Astrocyte of the cerebellum (primary cell): ENCODE measurements at regions not wholly inside any gene's neighbourhood (a gene's known extent, or its start where the extent isn't known, plus 50 kb on each side); places are given as distances from the start of the nearest gene placed in this dataset.

ENCODE experiments used
- DNase-seq: peaks from one replicate; pipeline ENCODE4 v3.0.0-alpha.2; 2011; ENCODE audit warnings: low read depth
- H3K4me3 ChIP-seq: 2 replicates; pipeline ENCODE4 v1.5.1; 2011; ENCODE audit warnings: mild to moderate bottlenecking, low read depth, low read length, moderate library complexity
- CTCF ChIP-seq: IDR thresholded peaks from 2 replicates; pipeline ENCODE4 v1.5.1; 2012; ENCODE audit warnings: low read length, low read depth, moderate library complexity, mild to moderate bottlenecking; ENCODE audit errors: missing control alignments
- in situ Hi-C: cut with HindIII; loops from 2 replicates; pipeline ENCODE4 v1.10.0; 2017; ENCODE audit warnings: low sequenced_read_pairs

DNA sequence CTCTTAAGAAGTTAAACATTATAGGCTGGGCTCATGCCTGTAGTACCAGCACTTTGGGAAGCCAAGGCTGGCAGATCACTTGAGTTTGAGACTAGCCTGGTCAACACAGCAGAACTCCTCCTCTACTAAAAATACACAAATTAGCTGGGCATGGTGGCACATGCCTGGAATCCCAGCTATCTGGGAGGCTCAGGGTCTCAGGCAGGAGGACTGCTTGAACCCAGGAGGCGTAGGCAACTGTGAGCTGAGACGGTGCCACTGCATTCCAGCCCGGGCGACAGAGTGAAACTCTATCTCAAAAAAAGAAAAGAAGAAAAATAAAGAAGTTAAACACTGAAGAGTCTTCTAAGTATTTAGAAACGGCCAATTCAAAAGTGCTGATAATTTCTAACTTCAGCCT, 164.3 kb upstream of the GALNTL6 start:
- in situ Hi-C loops: no loop called here
- DNase-seq: no peak
- H3K4me3 ChIP-seq: no peak overlapping the region
- TF ChIP-seq CTCF: no peak

DNA sequence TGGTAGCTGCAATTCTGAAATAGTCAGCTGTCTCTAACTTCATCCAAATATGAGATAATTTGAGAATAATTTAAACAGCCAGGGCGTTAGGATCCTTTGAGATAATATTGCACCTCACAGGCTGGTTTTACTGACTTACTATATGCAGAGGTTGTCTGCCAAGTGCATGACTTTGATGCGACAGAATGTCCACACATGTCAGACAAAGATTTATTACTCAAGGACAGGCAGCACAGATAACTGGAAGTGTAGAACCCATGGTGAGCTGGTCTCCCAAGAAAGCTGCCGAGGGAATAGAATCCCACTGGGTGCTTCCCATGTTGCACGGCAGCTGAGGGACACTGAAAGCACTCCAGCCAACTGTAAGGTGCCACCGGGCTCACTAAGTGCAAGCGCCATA, 166.2 kb upstream of the GALNTL6 start:
- in situ Hi-C loops: no loop called here

GRCh38 chr4:171644430-171645057, 168.7 kb upstream of the GALNTL6 start:
- H3K4me3 ChIP-seq: no peak overlapping the region
- in situ Hi-C loops: no loop called here
- TF ChIP-seq CTCF: no peak
- DNase-seq: no peak

More for the DNA sequence above, 166.2 kb upstream of the GALNTL6 start:
- no peak overlapping the region for H3K4me3 ChIP-seq
- no peak for TF ChIP-seq CTCF
- DNase-seq: no peak

DNA sequence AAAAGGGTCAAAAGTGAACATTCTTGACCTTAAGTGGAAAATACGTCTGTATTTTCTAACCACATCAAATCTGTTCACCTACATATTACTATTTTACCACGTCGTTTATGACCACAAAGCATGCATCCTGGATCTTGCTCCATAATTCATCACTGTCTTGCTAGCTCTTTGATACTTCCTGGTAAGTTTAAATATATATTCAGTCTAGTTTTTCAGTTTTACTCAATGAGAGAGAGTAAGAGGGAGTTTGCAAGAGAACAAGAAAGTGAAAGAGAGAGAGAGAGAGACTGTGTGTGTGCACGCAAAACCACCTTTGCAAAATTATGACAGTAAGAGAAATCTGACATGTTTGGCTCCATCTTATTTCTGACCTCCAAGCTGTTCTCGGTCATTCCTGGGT, 173.7 kb upstream of the GALNTL6 start:
- no peak overlapping the region for H3K4me3 ChIP-seq
- no peak for TF ChIP-seq CTCF
- DNase-seq: peak; percentile 50
- in situ Hi-C loops: no loop called here

- no peak for TF ChIP-seq CTCF
- no peak for DNase-seq
- in situ Hi-C loops: no loop called here
- no peak overlapping the region for H3K4me3 ChIP-seq
Measured at GRCh38 chr4:171636606-171637005, 176.6 kb upstream of the GALNTL6 start.

DNA sequence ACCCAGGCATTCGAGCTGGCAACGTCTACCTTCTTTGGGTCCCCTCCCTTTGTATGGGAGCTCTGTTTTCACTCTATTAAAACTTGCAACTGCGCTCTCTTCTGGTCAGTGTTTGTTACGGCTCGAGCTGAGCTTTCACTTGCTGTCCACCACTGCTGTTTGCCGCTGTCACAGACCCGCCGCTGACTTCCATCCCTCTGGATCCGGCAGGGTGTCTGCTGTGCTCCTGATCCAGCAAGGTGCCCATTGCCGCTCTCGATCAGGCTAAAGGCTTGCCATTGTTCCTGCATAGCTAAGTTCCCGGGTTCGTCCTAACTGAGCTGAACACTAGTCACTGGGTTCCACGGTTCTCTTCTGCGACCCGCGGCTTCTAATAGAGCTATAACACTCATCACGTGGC, 183.5 kb upstream of the GALNTL6 start:
- no peak overlapping the region for H3K4me3 ChIP-seq
- no peak for DNase-seq
- no peak for TF ChIP-seq CTCF
- in situ Hi-C loops: no loop called here
